NCI-H446 (cell line): ENCODE measurements at regions not wholly inside any gene's neighbourhood (a gene's known extent, or its start where the extent isn't known, plus 50 kb on each side); places are given as distances from the start of the nearest gene placed in this dataset.
"Not testable (repeated sequence)": the region's sequence is repeated elsewhere in the genome, so short reads cannot be mapped to it uniquely, and the experiment has no call there.

Source experiments
- DNase-seq, 2 experiments: peaks; one replicate each; lab custom pipeline; 2025; lab: John Stamatoyannopoulos, UW

GRCh38 chr2:185265747-185266146 is 472.9 kb upstream of the FSIP2 start:
- no peak for DNase-seq

- DNase-seq = no peak
Observed at GRCh38 chr2:185268651-185269050, 470.0 kb upstream of the FSIP2 start.

- no peak for DNase-seq
Observed at GRCh38 chr2:185274718-185275484, 463.7 kb upstream of the FSIP2 start.

GRCh38 chr2:185275979-185276378 is 462.6 kb upstream of the FSIP2 start:
- DNase-seq = not testable (repeated sequence)

GRCh38 chr2:185278761-185279160 is 459.8 kb upstream of the FSIP2 start:
- no peak for DNase-seq

GRCh38 chr2:185279999-185280398 is 458.6 kb upstream of the FSIP2 start:
- peak; percentile 4 to 38 for DNase-seq

- no peak for DNase-seq
Observed at GRCh38 chr2:185284696-185285095, 453.9 kb upstream of the FSIP2 start.

GRCh38 chr2:185290012-185290411 is 448.6 kb upstream of the FSIP2 start:
- not testable (repeated sequence) for DNase-seq

- DNase-seq = peak in 1 of 2 experiments; percentile 28
Observed at GRCh38 chr2:185291035-185291647, 447.5 kb upstream of the FSIP2 start.

- DNase-seq = no peak
Observed at GRCh38 chr2:185299867-185300266, 438.7 kb upstream of the FSIP2 start.

- no peak for DNase-seq
Observed at GRCh38 chr2:185306119-185306518, 432.5 kb upstream of the FSIP2 start.

GRCh38 chr2:185316383-185316782 is 422.2 kb upstream of the FSIP2 start:
- no peak for DNase-seq

- no peak for DNase-seq
Observed at GRCh38 chr2:185318271-185318724, 420.3 kb upstream of the FSIP2 start.

- no peak for DNase-seq
Observed at GRCh38 chr2:185335879-185336278, 402.7 kb upstream of the FSIP2 start.

GRCh38 chr2:185337033-185337432 is 401.6 kb upstream of the FSIP2 start:
- no peak for DNase-seq

- no peak for DNase-seq
Observed at GRCh38 chr2:185338104-185338503, 400.5 kb upstream of the FSIP2 start.

- DNase-seq = no peak
Observed at GRCh38 chr2:185347445-185347844, 391.2 kb upstream of the FSIP2 start.

GRCh38 chr2:185360776-185361175 is 377.8 kb upstream of the FSIP2 start:
- DNase-seq = no peak

- no peak for DNase-seq
Observed at GRCh38 chr2:185372188-185372587, 366.4 kb upstream of the FSIP2 start.

- no peak for DNase-seq
Observed at GRCh38 chr2:185373229-185373628, 365.4 kb upstream of the FSIP2 start.

- DNase-seq = no peak
Observed at GRCh38 chr2:185374878-185375277, 363.7 kb upstream of the FSIP2 start.

- no peak for DNase-seq
Observed at GRCh38 chr2:185375731-185376130, 362.9 kb upstream of the FSIP2 start.

- DNase-seq = no peak
Observed at GRCh38 chr2:185381631-185382030, 357.0 kb upstream of the FSIP2 start.
